CD4-positive, alpha-beta T cell treated with Interleukin-15 for 1 hour (primary cell): ENCODE measurements at regions not wholly inside any gene's neighbourhood (a gene's known extent, or its start where the extent isn't known, plus 50 kb on each side); places are given as distances from the start of the nearest gene placed in this dataset.
A peak's percentile ranks its signal among the peaks of the same experiment; 100 is the strongest.
"Not testable (repeated sequence)": the region's sequence is repeated elsewhere in the genome, so short reads cannot be mapped to it uniquely, and the experiment has no call there.

Experiments used
- DNase-seq: peaks from one replicate; pipeline ENCODE4 v3.0.0-alpha.2; 2020

GRCh38 chr15:20680257-20680815 is 138.7 kb upstream of the GOLGA6L6 start:
- not testable (repeated sequence) for DNase-seq

- DNase-seq, result no peak
Observed at GRCh38 chr15:20672470-20672869, 130.9 kb upstream of the GOLGA6L6 start.

GRCh38 chr15:20671675-20672074 is 130.1 kb upstream of the GOLGA6L6 start:
- no peak for DNase-seq

- not testable (repeated sequence) for DNase-seq
Observed at GRCh38 chr15:20666410-20666809, 124.8 kb upstream of the GOLGA6L6 start.

- no peak for DNase-seq
Observed at GRCh38 chr15:20665653-20666052, 124.1 kb upstream of the GOLGA6L6 start.

- no peak for DNase-seq
Observed at GRCh38 chr15:20659265-20659664, 117.7 kb upstream of the GOLGA6L6 start.

- DNase-seq, result no peak
Observed at GRCh38 chr15:20658024-20658423, 116.4 kb upstream of the GOLGA6L6 start.

- DNase-seq, result no peak
Observed at GRCh38 chr15:20657084-20657483, 115.5 kb upstream of the GOLGA6L6 start.

- DNase-seq, result no peak
Observed at GRCh38 chr15:20652914-20653313, 111.3 kb upstream of the GOLGA6L6 start.

- not testable (repeated sequence) for DNase-seq
Observed at GRCh38 chr15:20648402-20648975, 106.9 kb upstream of the GOLGA6L6 start.

GRCh38 chr15:20646529-20647142 is 105.0 kb upstream of the GOLGA6L6 start:
- DNase-seq, result no peak

GRCh38 chr15:20645956-20646355 is 104.4 kb upstream of the GOLGA6L6 start:
- peak; percentile 58 for DNase-seq

GRCh38 chr15:20644896-20645295 is 103.3 kb upstream of the GOLGA6L6 start:
- DNase-seq, result no peak

GRCh38 chr15:20643829-20644425 is 102.3 kb upstream of the GOLGA6L6 start:
- DNase-seq, result no peak

- DNase-seq, result no peak
Observed at GRCh38 chr15:20643024-20643770, 101.6 kb upstream of the GOLGA6L6 start.

- DNase-seq, result no peak
Observed at GRCh38 chr15:20642054-20642767, 100.6 kb upstream of the GOLGA6L6 start.

GRCh38 chr15:20640427-20640826 is 98.8 kb upstream of the GOLGA6L6 start:
- not testable (repeated sequence) for DNase-seq

- DNase-seq, result not testable (repeated sequence)
Observed at GRCh38 chr15:20639224-20639623, 97.6 kb upstream of the GOLGA6L6 start.

- DNase-seq, result not testable (repeated sequence)
Observed at GRCh38 chr15:20637499-20637898, 95.9 kb upstream of the GOLGA6L6 start.

GRCh38 chr15:20629526-20629925 is 87.9 kb upstream of the GOLGA6L6 start:
- DNase-seq, result not testable (repeated sequence)

- not testable (repeated sequence) for DNase-seq
Observed at GRCh38 chr15:20628538-20628937, 86.9 kb upstream of the GOLGA6L6 start.

GRCh38 chr15:20625469-20625868 is 83.9 kb upstream of the GOLGA6L6 start:
- DNase-seq, result not testable (repeated sequence)

GRCh38 chr15:20624085-20624484 is 82.5 kb upstream of the GOLGA6L6 start:
- not testable (repeated sequence) for DNase-seq
